H1 (cell line): ENCODE measurements at regions not wholly inside any gene's neighbourhood (a gene's known extent, or its start where the extent isn't known, plus 50 kb on each side); places are given as distances from the start of the nearest gene placed in this dataset.

Source experiments
- CTCF ChIA-PET: fragments of 300-600 bp; sonication (Branson Sonifier 250); formaldehyde crosslinking; loops from one replicate; lab custom pipeline; 2021; ENCODE audit not compliant: partially characterized antibody; lab: Charles Lee
- POLR2A ChIA-PET: fragments of 300-600 bp; sonication (Branson Sonifier 250); formaldehyde crosslinking; loops from one replicate; lab custom pipeline; 2021; ENCODE audit warnings: inconsistent platforms; ENCODE audit not compliant: partially characterized antibody; lab: Charles Lee
- DNase-seq, 2 experiments: peaks; one replicate each; pipeline versions ENCODE4 v3.0.0 to v3.0.0-alpha.2; 2010 to 2022; ENCODE audit warnings: low spot score in 2 of 2, low read depth in 1 of 2, mixed read lengths in 1 of 2
- FAIRE-seq: peaks from 2 replicates; lab custom pipeline; 2011; peaks lifted over from hg19 to GRCh38; lab: Jason Lieb, UNC
- H2AFZ ChIP-seq: 2 replicates; pipeline ENCODE4 v1.8.1; 2012; ENCODE audit warnings: low read length, inconsistent platforms
- H2AK5ac ChIP-seq: 2 replicates; pipeline ENCODE4 v1.6.1; 2013; ENCODE audit warnings: low read depth, low read length
- H2BK120ac ChIP-seq: replicated peaks from 2 replicates; pipeline ENCODE3; 2013; ENCODE audit warnings: low read depth, low read length, inconsistent platforms
- H2BK12ac ChIP-seq: 2 replicates; pipeline ENCODE4 v1.6.1; 2013; ENCODE audit warnings: low read depth, low read length
- H2BK15ac ChIP-seq: 2 replicates; pipeline ENCODE4 v1.6.1; 2013; ENCODE audit warnings: low read length
- H2BK20ac ChIP-seq: 2 replicates; pipeline ENCODE4 v1.6.1; 2013; ENCODE audit warnings: low read length
- H2BK5ac ChIP-seq: 2 replicates; pipeline ENCODE4 v1.6.1; 2013; ENCODE audit warnings: low read depth, low read length
- H3K14ac ChIP-seq: 2 replicates; pipeline ENCODE4 v1.6.1; 2013; ENCODE audit warnings: inconsistent platforms; ENCODE audit not compliant: insufficient read length
- H3K18ac ChIP-seq: 2 replicates; pipeline ENCODE4 v1.6.1; 2013; ENCODE audit warnings: low read length; ENCODE audit errors: extremely low read depth
- H3K23ac ChIP-seq: 2 replicates; pipeline ENCODE4 v1.6.1; 2013; ENCODE audit warnings: inconsistent platforms; ENCODE audit not compliant: insufficient read length
- H3K23me2 ChIP-seq: 2 replicates; pipeline ENCODE4 v1.6.1; 2013; ENCODE audit warnings: low read depth, low read length
- H3K27ac ChIP-seq: 2 replicates; pipeline ENCODE4 v1.6.1; 2011; ENCODE audit warnings: low read depth, low read length, inconsistent platforms
- H3K27me3 ChIP-seq, 4 experiments: replicated peaks in 1 of 4; 1 replicate in 1 of 4; 2 replicates in 3 of 4; pipeline versions ENCODE4 v1.6.1 to v1.8.1; 2011 to 2013; ENCODE audit warnings: low read length in 3 of 4, mild to moderate bottlenecking in 3 of 4, inconsistent platforms in 2 of 4, mixed read lengths in 2 of 4, moderate library complexity in 1 of 4; ENCODE audit not compliant: control insufficient read depth in 3 of 4, insufficient read depth in 3 of 4; ENCODE audit errors: extremely low read depth in 1 of 4
- H3K36me3 ChIP-seq, 4 experiments: 2 replicates each; pipeline versions ENCODE4 v1.6.1 to v1.8.1; 2011 to 2013; ENCODE audit warnings: mild to moderate bottlenecking in 4 of 4, low read length in 3 of 4, moderate library complexity in 2 of 4, control low read depth in 1 of 4, inconsistent platforms in 1 of 4; ENCODE audit not compliant: insufficient read depth in 4 of 4, control insufficient read depth in 2 of 4
- H3K4ac ChIP-seq: replicated peaks from 2 replicates; pipeline ENCODE3; 2013; ENCODE audit warnings: low read length, low read depth, mixed read lengths, inconsistent platforms; ENCODE audit not compliant: insufficient read length
- H3K4me1 ChIP-seq, 4 experiments: replicated peaks in 1 of 4; 1 replicate in 1 of 4; 2 replicates in 3 of 4; pipeline versions ENCODE4 v1.6.1 to v1.8.1; 2011 to 2013; ENCODE audit warnings: low read length in 3 of 4, inconsistent platforms in 2 of 4, mixed read lengths in 1 of 4; ENCODE audit not compliant: insufficient read depth in 4 of 4, control insufficient read depth in 3 of 4
- H3K4me2 ChIP-seq, 2 experiments: 2 replicates each; pipeline versions ENCODE4 v1.6.1 to v1.8.1; 2011 to 2013; ENCODE audit warnings: low read depth in 2 of 2, low read length in 2 of 2, control low read depth in 1 of 2, inconsistent platforms in 1 of 2, mild to moderate bottlenecking in 1 of 2; ENCODE audit not compliant: insufficient read depth in 1 of 2
- H3K4me3 ChIP-seq, 4 experiments: fragments of 200-600, 300-600 bp in 1 of 4; sonication (generic), shearing (Covaris generic), sonication (Bioruptor Twin) in 1 of 4; 2 replicates each; pipeline versions ENCODE4 v1.5.1 to v1.8.1; 2011 to 2016; ENCODE audit warnings: low read length in 4 of 4, low read depth in 3 of 4, control low read depth in 2 of 4, inconsistent platforms in 2 of 4, mild to moderate bottlenecking in 2 of 4, mixed read lengths in 1 of 4, moderate library complexity in 1 of 4; ENCODE audit not compliant: insufficient read depth in 2 of 4; ENCODE audit errors: extremely low read depth in 1 of 4
- H3K56ac ChIP-seq: replicated peaks from 2 replicates; pipeline ENCODE3; 2013; ENCODE audit warnings: low read depth, mild to moderate bottlenecking, mixed read lengths, low read length, inconsistent platforms; ENCODE audit not compliant: insufficient read length
- H3K79me1 ChIP-seq: 2 replicates; pipeline ENCODE4 v1.6.1; 2013; ENCODE audit warnings: low read depth, low read length, control low read depth
- H3K79me2 ChIP-seq, 2 experiments: 2 replicates each; pipeline versions ENCODE4 v1.6.1 to v1.8.1; 2012 to 2013; ENCODE audit warnings: low read length in 2 of 2, mild to moderate bottlenecking in 2 of 2, inconsistent platforms in 1 of 2; ENCODE audit not compliant: insufficient read depth in 2 of 2, control insufficient read depth in 1 of 2
- H3K9ac ChIP-seq, 4 experiments: replicated peaks in 1 of 4; 1 replicate in 1 of 4; 2 replicates in 3 of 4; pipeline versions ENCODE4 v1.6.1 to v1.8.1; 2011 to 2013; ENCODE audit warnings: low read depth in 3 of 4, low read length in 3 of 4, control low read depth in 2 of 4, mild to moderate bottlenecking in 2 of 4, moderate library complexity in 2 of 4, inconsistent platforms in 1 of 4; ENCODE audit errors: extremely low read depth in 1 of 4
- H3K9me3 ChIP-seq, 2 experiments: 2 replicates each; pipeline versions ENCODE4 v1.6.1 to v1.8.1; 2012 to 2013; ENCODE audit warnings: mild to moderate bottlenecking in 2 of 2, moderate library complexity in 2 of 2, control low read depth in 1 of 2, inconsistent platforms in 1 of 2, low read depth in 1 of 2, low read length in 1 of 2, mixed read lengths in 1 of 2; ENCODE audit not compliant: insufficient read depth in 2 of 2
- H4K20me1 ChIP-seq, 2 experiments: replicated peaks in 1 of 2; 2 replicates each; pipeline versions ENCODE3 to v1.8.1; 2011 to 2013; ENCODE audit warnings: inconsistent platforms in 2 of 2, low read length in 2 of 2, mild to moderate bottlenecking in 1 of 2; ENCODE audit not compliant: insufficient read depth in 2 of 2, control insufficient read depth in 1 of 2
- H4K5ac ChIP-seq: 2 replicates; pipeline ENCODE4 v1.6.1; 2013; ENCODE audit warnings: low read length, low read depth, mixed read lengths, inconsistent platforms; ENCODE audit not compliant: insufficient read length
- H4K8ac ChIP-seq: 2 replicates; pipeline ENCODE4 v1.8.0; 2013; ENCODE audit warnings: mild to moderate bottlenecking, moderate library complexity, low read length, inconsistent platforms; ENCODE audit not compliant: insufficient read depth; ENCODE audit errors: extremely low read depth
- H4K91ac ChIP-seq: replicated peaks from 2 replicates; pipeline ENCODE3; 2013; ENCODE audit warnings: low read length, mixed read lengths, inconsistent platforms; ENCODE audit not compliant: insufficient read length
- BCL11A ChIP-seq, 2 experiments: IDR thresholded peaks; one replicate each; pipeline ENCODE4 v1.6.1; 2011; ENCODE audit warnings: low read depth in 2 of 2, low read length in 2 of 2, mild to moderate bottlenecking in 2 of 2
- EGR1 ChIP-seq: IDR thresholded peaks from 2 replicates; pipeline ENCODE4 v1.6.1; 2011; ENCODE audit warnings: low read depth, low read length, borderline replicate concordance
- JUND ChIP-seq: IDR thresholded peaks from 2 replicates; pipeline ENCODE4 v1.6.1; 2011; ENCODE audit warnings: mild to moderate bottlenecking, improper control_type of control experiment, low read length
- KDM1A ChIP-seq: fragments of 200-600, 300-600 bp; sonication (generic); IDR thresholded peaks from 2 replicates; pipeline ENCODE4 v1.7.1; 2016; ENCODE audit warnings: mild to moderate bottlenecking, low read length, borderline replicate concordance
- KDM5A ChIP-seq: fragments of 200-600 bp; IDR thresholded peaks from 2 replicates; pipeline ENCODE4 v1.7.1; 2012; ENCODE audit warnings: mild to moderate bottlenecking, low read length, inconsistent platforms, mixed read lengths
- NRF1 ChIP-seq: IDR thresholded peaks from 2 replicates; pipeline ENCODE4 v1.6.1; 2011; ENCODE audit warnings: mild to moderate bottlenecking, low read depth, low read length, improper control_type of control experiment
- POU5F1 ChIP-seq: IDR thresholded peaks from 2 replicates; pipeline ENCODE4 v1.6.1; 2011; ENCODE audit warnings: low read depth, mild to moderate bottlenecking, low read length, moderate library complexity
- SAP30 ChIP-seq: fragments of 300-600 bp; sonication (generic); IDR thresholded peaks from 2 replicates; pipeline ENCODE4 v1.7.1; 2012; ENCODE audit warnings: low read length, moderate library complexity, mild to moderate bottlenecking, inconsistent platforms; ENCODE audit not compliant: insufficient read depth, insufficient replicate concordance
- SIN3A ChIP-seq, 2 experiments: IDR thresholded peaks in 1 of 2; conservative IDR thresholded peaks in 1 of 2; 2 replicates each; pipeline ENCODE4 v1.6.1; 2011 to 2012; ENCODE audit warnings: low read length in 2 of 2, improper control_type of control experiment in 1 of 2, low read depth in 1 of 2, mild to moderate bottlenecking in 1 of 2
- SP1 ChIP-seq: IDR thresholded peaks from 2 replicates; pipeline ENCODE4 v1.6.1; 2011; ENCODE audit warnings: low read depth, low read length
- SP2 ChIP-seq: IDR thresholded peaks from 2 replicates; pipeline ENCODE4 v1.6.1; 2012; ENCODE audit warnings: mild to moderate bottlenecking, low read length, inconsistent platforms
- SP4 ChIP-seq: IDR thresholded peaks from 2 replicates; pipeline ENCODE4 v1.6.1; 2012; ENCODE audit warnings: low read length, inconsistent platforms
- TAF1 ChIP-seq: IDR thresholded peaks from 2 replicates; pipeline ENCODE4 v1.6.1; 2011; ENCODE audit warnings: mild to moderate bottlenecking, low read depth, low read length
- TEAD4 ChIP-seq: IDR thresholded peaks from 2 replicates; pipeline ENCODE4 v1.6.1; 2012; ENCODE audit warnings: low read depth, low read length, inconsistent platforms, mixed read lengths
- USF2 ChIP-seq: IDR thresholded peaks from 2 replicates; pipeline ENCODE4 v1.6.1; 2011; ENCODE audit warnings: low read length, improper control_type of control experiment
- WGBS, 2 experiments: shearing (Covaris generic) in 1 of 2; methylation state at CpG; one replicate each; pipeline versions ENCODE4 v1.1.6 to v1.1.7; 2013 to 2015; ENCODE audit warnings: low lambda C conversion rate in 2 of 2, mixed read lengths in 2 of 2, inconsistent platforms in 1 of 2, low coverage in 1 of 2, missing lambda C conversion rate in 1 of 2; ENCODE audit not compliant: insufficient replicate concordance in 2 of 2, insufficient coverage in 1 of 2, insufficient read length in 1 of 2; ENCODE audit errors: extremely low coverage in 1 of 2, missing lambda C conversion rate in 1 of 2; 5-methylcytosine and 5-hydroxymethylcytosine counted together

GRCh38 chr5:40428126-40428525, 251.6 kb upstream of the PTGER4 start:
- FAIRE-seq = no peak
- H3K14ac ChIP-seq = no peak overlapping the region
- peaks cover 6 to 8% of the 10 kb centered on the region in 2 experiments; a peak in 3 of 4 replicates for H3K9me3 ChIP-seq
- no peak overlapping the region for H2BK5ac ChIP-seq
- no peaks in the 10 kb centered on the region for H3K36me3 ChIP-seq
- H3K23ac ChIP-seq = no peak overlapping the region
- no peak for DNase-seq
- no peaks in the 10 kb centered on the region for H4K20me1 ChIP-seq
- no peak overlapping the region for H4K8ac ChIP-seq
- H3K4me2 ChIP-seq = no peak overlapping the region
- H3K23me2 ChIP-seq = no peaks in the 10 kb centered on the region
- no peak overlapping the region for H3K9ac ChIP-seq
- no peak overlapping the region for H2BK120ac ChIP-seq
- H3K56ac ChIP-seq = no peak overlapping the region
- H4K91ac ChIP-seq = no peak overlapping the region
- no peaks in the 10 kb centered on the region for H3K79me1 ChIP-seq
- CTCF ChIA-PET = no interaction called here
- no peaks in the 10 kb centered on the region for H3K79me2 ChIP-seq
- H3K4me3 ChIP-seq = no peak overlapping the region
- H3K4me1 ChIP-seq = peaks cover 0 to 4% (median 0%) of the 10 kb centered on the region in 4 experiments; a peak in 1 of 7 replicates
- H3K27ac ChIP-seq = no peak overlapping the region
- H2BK15ac ChIP-seq = no peak overlapping the region
- no peak overlapping the region for H2AK5ac ChIP-seq
- H3K18ac ChIP-seq = no peak overlapping the region
- H2AFZ ChIP-seq = no peak overlapping the region
- H2BK12ac ChIP-seq = no peak overlapping the region
- no peak overlapping the region for H4K5ac ChIP-seq
- POLR2A ChIA-PET = no interaction called here
- WGBS, 2 experiments = 100% methylated on average over 1 of the region's 1 CpG; no CpG with 5 or more reads in 1 of the 2 experiments
- H3K27me3 ChIP-seq = no peaks in the 10 kb centered on the region
- no peak overlapping the region for H2BK20ac ChIP-seq
- H3K4ac ChIP-seq = no peak overlapping the region
- TF ChIP-seq SP4 (no peak), EGR1 (no peak), SIN3A (conservative IDR thresholded peaks at IDR 0.05 in 1 of 2, IDR thresholded peaks at IDR 0.05 in 1 of 2; ENCODE audit: low read depth in 1 of 2, low read length in 2 of 2) (no peak), SP2 (no peak), SP1 (no peak), KDM1A (no peak), POU5F1 (no peak), TAF1 (no peak), SAP30 (no peak), USF2 (no peak), JUND (no peak), BCL11A (IDR thresholded peaks at IDR 0.05; ENCODE audit: low read depth in 2 of 2, low read length in 2 of 2) (no peak), KDM5A (no peak), NRF1 (no peak), TEAD4 (no peak)
